ENCODE measurements at regions not wholly inside any gene's neighbourhood (a gene's known extent, or its start where the extent isn't known, plus 50 kb on each side); places are given as distances from the start of the nearest gene placed in this dataset.

- no peak overlapping the region for H3K4me3 ChIP-seq (ENCODE audit: insufficient read depth, low read length)
- no peak overlapping the region for H2AFZ ChIP-seq (ENCODE audit: low read length)
- peaks cover 34% of the 10 kb centered on the region for H3K27me3 ChIP-seq (ENCODE audit: insufficient read depth, low read length)
- H3K27ac ChIP-seq (ENCODE audit: low read depth, low read length), result no peak overlapping the region
- H3K4me2 ChIP-seq (ENCODE audit: insufficient read depth, low read length), result no peak overlapping the region
- no peaks in the 10 kb centered on the region for H3K79me2 ChIP-seq (ENCODE audit: insufficient read depth, low read length)
- no peaks in the 10 kb centered on the region for H3K9me3 ChIP-seq (ENCODE audit: low read depth, low read length)
- no peaks in the 10 kb centered on the region for H4K20me1 ChIP-seq (ENCODE audit: insufficient read depth, low read length)
- DNase-seq (ENCODE audit: insufficient read length, low spot score, missing footprints), result no peak
- no peaks in the 10 kb centered on the region for H3K36me3 ChIP-seq (ENCODE audit: insufficient read depth, low read length)
- no peaks in the 10 kb centered on the region for H3K4me1 ChIP-seq (ENCODE audit: insufficient read depth, low read length)
- TF ChIP-seq CTCF (IDR thresholded peaks at IDR 0.05; ENCODE audit: extremely low read depth, low read depth, low read length), result no peak
Measured at GRCh38 chr7:157079116-157079515, 59.6 kb upstream of the UBE3C start.

- TF ChIP-seq CTCF (IDR thresholded peaks at IDR 0.05; ENCODE audit: extremely low read depth, low read depth, low read length), result no peak
- H3K79me2 ChIP-seq (ENCODE audit: insufficient read depth, low read length), result no peaks in the 10 kb centered on the region
- H3K4me3 ChIP-seq (ENCODE audit: insufficient read depth, low read length), result no peak overlapping the region
- H3K27me3 ChIP-seq (ENCODE audit: insufficient read depth, low read length), result peaks cover 29% of the 10 kb centered on the region
- no peak for DNase-seq (ENCODE audit: insufficient read length, low spot score, missing footprints)
- no peak overlapping the region for H3K27ac ChIP-seq (ENCODE audit: low read depth, low read length)
- H3K9me3 ChIP-seq (ENCODE audit: low read depth, low read length), result no peaks in the 10 kb centered on the region
- H3K4me1 ChIP-seq (ENCODE audit: insufficient read depth, low read length), result no peaks in the 10 kb centered on the region
- H3K4me2 ChIP-seq (ENCODE audit: insufficient read depth, low read length), result no peak overlapping the region
- H2AFZ ChIP-seq (ENCODE audit: low read length), result no peak overlapping the region
- H3K36me3 ChIP-seq (ENCODE audit: insufficient read depth, low read length), result no peaks in the 10 kb centered on the region
- no peaks in the 10 kb centered on the region for H4K20me1 ChIP-seq (ENCODE audit: insufficient read depth, low read length)
Measured at GRCh38 chr7:157080111-157080730, 58.5 kb upstream of the UBE3C start.

- Histone ChIP-seq H3K36me3 (ENCODE audit: insufficient read depth, low read length) (no peaks in the 10 kb centered on the region), H4K20me1 (ENCODE audit: insufficient read depth, low read length) (no peaks in the 10 kb centered on the region), H3K27ac (ENCODE audit: low read depth, low read length) (no peak overlapping the region), H3K79me2 (ENCODE audit: insufficient read depth, low read length) (no peaks in the 10 kb centered on the region), H3K4me3 (ENCODE audit: insufficient read depth, low read length) (no peak overlapping the region), H3K4me1 (ENCODE audit: insufficient read depth, low read length) (no peaks in the 10 kb centered on the region), H3K4me2 (ENCODE audit: insufficient read depth, low read length) (no peak overlapping the region), H3K9me3 (ENCODE audit: low read depth, low read length) (no peaks in the 10 kb centered on the region), H3K27me3 (ENCODE audit: insufficient read depth, low read length) (peaks cover 6% of the 10 kb centered on the region), H2AFZ (ENCODE audit: low read length) (no peak overlapping the region)
- TF ChIP-seq CTCF (IDR thresholded peaks at IDR 0.05; ENCODE audit: extremely low read depth, low read depth, low read length), result no peak
- no peak for DNase-seq (ENCODE audit: insufficient read length, low spot score, missing footprints)
Measured at GRCh38 chr7:157086508-157087187, 52.1 kb upstream of the UBE3C start.

- DNase-seq (ENCODE audit: insufficient read length, low spot score, missing footprints), result no peak
- Histone ChIP-seq H3K79me2 (ENCODE audit: insufficient read depth, low read length) (no peaks in the 10 kb centered on the region), H3K27me3 (ENCODE audit: insufficient read depth, low read length) (peaks cover 6% of the 10 kb centered on the region), H3K4me1 (ENCODE audit: insufficient read depth, low read length) (no peaks in the 10 kb centered on the region), H3K36me3 (ENCODE audit: insufficient read depth, low read length) (no peaks in the 10 kb centered on the region), H3K27ac (ENCODE audit: low read depth, low read length) (no peak overlapping the region), H3K4me2 (ENCODE audit: insufficient read depth, low read length) (no peak overlapping the region), H2AFZ (ENCODE audit: low read length) (no peak overlapping the region), H3K9me3 (ENCODE audit: low read depth, low read length) (no peaks in the 10 kb centered on the region), H4K20me1 (ENCODE audit: insufficient read depth, low read length) (no peaks in the 10 kb centered on the region), H3K4me3 (ENCODE audit: insufficient read depth, low read length) (no peak overlapping the region)
- TF ChIP-seq CTCF (IDR thresholded peaks at IDR 0.05; ENCODE audit: extremely low read depth, low read depth, low read length), result no peak
Measured at GRCh38 chr7:157087646-157088045, 51.1 kb upstream of the UBE3C start.

Data from osteoblast (primary cell).